HL-60/S4 treated with phorbol 12-myristate 13-acetate at 8.2 ng/mL for 4 days and 3 days (cell line): ENCODE measurements at regions not wholly inside any gene's neighbourhood (a gene's known extent, or its start where the extent isn't known, plus 50 kb on each side); places are given as distances from the start of the nearest gene placed in this dataset.

Experiments
- in situ Hi-C: fragments of 300-500 bp; cut with MboI; formaldehyde crosslinking; loops from 2 replicates; pipeline ENCODE4 v1.15.0; 2022; ENCODE audit warnings: low sequenced_read_pairs

GRCh38 chr3:127484601-127485388, 105.7 kb downstream of the TPRA1 start:
- in situ Hi-C loops, result no loop called here

GRCh38 chr3:127483902-127484591, 106.5 kb downstream of the TPRA1 start:
- in situ Hi-C loops, result no loop called here

- in situ Hi-C loops, result no loop called here
Observed at GRCh38 chr3:127483005-127483641, 107.4 kb downstream of the TPRA1 start.

GRCh38 chr3:127482216-127483004, 108.1 kb downstream of the TPRA1 start:
- in situ Hi-C loops, result no loop called here

- in situ Hi-C loops, result no loop called here
Observed at GRCh38 chr3:127480196-127480954, 110.2 kb downstream of the TPRA1 start.

GRCh38 chr3:127479449-127479848, 111.1 kb downstream of the TPRA1 start:
- in situ Hi-C loops, result no loop called here

- in situ Hi-C loops, result no loop called here
Observed at GRCh38 chr3:127478922-127479321, 111.6 kb downstream of the TPRA1 start.

- in situ Hi-C loops, result no loop called here
Observed at GRCh38 chr3:127477396-127477795, 113.1 kb downstream of the TPRA1 start.

- in situ Hi-C loops, result no loop called here
Observed at GRCh38 chr3:127476936-127477335, 113.6 kb downstream of the TPRA1 start.

GRCh38 chr3:127475975-127476705, 114.4 kb downstream of the TPRA1 start:
- in situ Hi-C loops, result no loop called here

- in situ Hi-C loops, result no loop called here
Observed at GRCh38 chr3:127475391-127475790, 115.1 kb downstream of the TPRA1 start.

- in situ Hi-C loops, result loop anchor here (25.0 kb wide), 1 partner anchor 786 kb away; no protein-coding TSS in a partner anchor
Observed at GRCh38 chr3:127473244-127474024, 117.1 kb downstream of the TPRA1 start.

- in situ Hi-C loops, result loop anchor here (25.0 kb wide), 1 partner anchor 785 kb away; no protein-coding TSS in a partner anchor
Observed at GRCh38 chr3:127472506-127472905, 118.0 kb downstream of the TPRA1 start.

- in situ Hi-C loops, result loop anchor here (25.0 kb wide), 1 partner anchor 784 kb away; no protein-coding TSS in a partner anchor
Observed at GRCh38 chr3:127471142-127471541, 119.4 kb downstream of the TPRA1 start.

- in situ Hi-C loops, result loop anchor here (25.0 kb wide), 1 partner anchor 782 kb away; no protein-coding TSS in a partner anchor
Observed at GRCh38 chr3:127469760-127470159, 120.8 kb downstream of the TPRA1 start.

GRCh38 chr3:127467391-127467790, 123.1 kb downstream of the TPRA1 start:
- in situ Hi-C loops, result loop anchor here (25.0 kb wide), 1 partner anchor 780 kb away; no protein-coding TSS in a partner anchor

GRCh38 chr3:127464642-127465041, 125.9 kb downstream of the TPRA1 start:
- in situ Hi-C loops, result loop anchor here (25.0 kb wide), 1 partner anchor 777 kb away; no protein-coding TSS in a partner anchor

GRCh38 chr3:127462111-127462655, 128.3 kb downstream of the TPRA1 start:
- in situ Hi-C loops, result loop anchor here (25.0 kb wide), 1 partner anchor 775 kb away; no protein-coding TSS in a partner anchor
